HG03520 (cell line): ENCODE measurements at regions not wholly inside any gene's neighbourhood (a gene's known extent, or its start where the extent isn't known, plus 50 kb on each side); places are given as distances from the start of the nearest gene placed in this dataset.

Experiments
- ATAC-seq: cut with Tn5 transposase; IDR thresholded peaks from one replicate; pipeline ENCODE4 v1.9.1; 2021; ENCODE audit warnings: mild to moderate bottlenecking, moderate library complexity; ENCODE audit not compliant: unreplicated experiment

- ATAC-seq = no peak
Measured at GRCh38 chr12:108066583-108067577, 62.2 kb upstream of the WSCD2 start.

- no peak for ATAC-seq
Measured at GRCh38 chr12:108069651-108070165, 59.4 kb upstream of the WSCD2 start.

- no peak for ATAC-seq
Measured at GRCh38 chr12:108075561-108075960, 53.5 kb upstream of the WSCD2 start.

GRCh38 chr12:108076556-108076955, 52.5 kb upstream of the WSCD2 start:
- no peak for ATAC-seq

DNA sequence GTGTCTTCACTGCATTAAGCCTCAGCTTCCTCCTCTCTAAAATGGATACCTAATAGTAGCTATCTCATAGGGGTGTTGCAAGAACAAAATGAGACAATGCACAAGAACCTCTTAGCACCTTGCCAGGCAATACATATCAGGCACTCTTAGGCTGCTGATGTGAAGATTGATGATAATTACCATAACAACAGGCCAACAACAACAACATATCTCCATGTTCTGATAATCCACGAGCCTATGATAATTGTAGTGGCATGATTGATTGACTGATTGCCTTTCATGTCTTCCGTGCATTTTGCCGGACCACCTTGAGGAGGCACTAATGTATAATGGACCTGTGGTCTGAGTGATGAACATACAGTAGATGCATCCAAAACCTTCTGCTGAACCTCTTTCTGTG, 50.7 kb upstream of the WSCD2 start:
- ATAC-seq = no peak
